Left ventricle myocardium inferior (tissue), 1 donor: ENCODE measurements at regions not wholly inside any gene's neighbourhood (a gene's known extent, or its start where the extent isn't known, plus 50 kb on each side); places are given as distances from the start of the nearest gene placed in this dataset.

Source experiments
- DNase-seq: peaks from one replicate; pipeline ENCODE4 v3.0.0-alpha.2; 2020
- H3K27ac ChIP-seq: fragments of 200-600 bp; replicated peaks from 2 replicates; pipeline ENCODE4 v1.8.0; 2021
- H3K27me3 ChIP-seq: fragments of 200-600 bp; 2 replicates; pipeline ENCODE4 v1.8.0; 2021; ENCODE audit warnings: low read depth
- H3K36me3 ChIP-seq: fragments of 200-600 bp; 2 replicates; pipeline ENCODE4 v1.8.0; 2021
- H3K4me1 ChIP-seq: fragments of 200-600 bp; 2 replicates; pipeline ENCODE4 v1.8.0; 2021
- H3K4me3 ChIP-seq: fragments of 200-600 bp; 2 replicates; pipeline ENCODE4 v1.8.0; 2021; ENCODE audit warnings: mild to moderate bottlenecking, moderate library complexity
- H3K9me3 ChIP-seq: fragments of 200-600 bp; replicated peaks from 2 replicates; pipeline ENCODE4 v1.8.0; 2021
- CTCF ChIP-seq: fragments of 200-600 bp; IDR thresholded peaks from 2 replicates; pipeline ENCODE4 v1.8.0; 2021; ENCODE audit warnings: antibody characterized with exemption, mild to moderate bottlenecking, borderline replicate concordance
- intact Hi-C: fragments of 100-400 bp; cut with micrococcal nuclease; formaldehyde crosslinking; loops from one replicate; pipeline ENCODE4 v1.11.0; 2022
- donor health status: DM: no; HTN: yes; CAD: no; lungs with severe emphysema.

- H3K36me3 ChIP-seq: no peaks in the 10 kb centered on the region
- no peak for TF ChIP-seq CTCF
- H3K27ac ChIP-seq: no peak overlapping the region
- intact Hi-C loops: no loop called here
- no peaks in the 10 kb centered on the region for H3K27me3 ChIP-seq
- H3K9me3 ChIP-seq: no peaks in the 10 kb centered on the region
- no peak overlapping the region for H3K4me3 ChIP-seq
- DNase-seq: no peak
- no peaks in the 10 kb centered on the region for H3K4me1 ChIP-seq
Measured at GRCh38 chr10:28776519-28776918, 99.2 kb downstream of the BAMBI start.

DNA sequence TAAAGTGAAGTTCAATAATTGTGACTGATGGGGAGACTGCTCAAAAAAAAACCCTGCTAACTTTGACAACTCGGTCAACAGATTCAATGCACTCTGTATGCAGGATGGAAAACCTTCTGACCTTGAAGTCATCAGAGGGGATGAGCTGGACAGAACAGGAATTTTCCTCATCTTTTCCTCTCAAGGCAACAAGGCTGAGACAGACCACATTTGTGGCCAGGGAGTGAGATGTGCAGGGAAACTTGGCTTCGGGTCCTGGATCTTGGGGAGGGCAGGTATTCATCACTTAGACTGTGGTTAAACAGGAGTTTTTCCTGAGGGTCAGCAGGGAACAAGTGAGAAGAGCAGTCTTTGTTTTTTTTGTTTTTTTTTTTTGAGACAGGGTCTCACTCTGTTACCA, 100.6 kb downstream of the BAMBI start:
- intact Hi-C loops: no loop called here
- H3K4me1 ChIP-seq: no peaks in the 10 kb centered on the region
- no peaks in the 10 kb centered on the region for H3K36me3 ChIP-seq
- H3K27me3 ChIP-seq: no peaks in the 10 kb centered on the region
- no peaks in the 10 kb centered on the region for H3K9me3 ChIP-seq
- H3K27ac ChIP-seq: no peak overlapping the region
- no peak overlapping the region for H3K4me3 ChIP-seq
- TF ChIP-seq CTCF: no peak
- DNase-seq: no peak

- Histone ChIP-seq H3K9me3 (no peaks in the 10 kb centered on the region), H3K36me3 (no peaks in the 10 kb centered on the region), H3K27ac (no peak overlapping the region), H3K4me3 (no peak overlapping the region), H3K27me3 (no peaks in the 10 kb centered on the region), H3K4me1 (no peaks in the 10 kb centered on the region)
- DNase-seq: no peak
- intact Hi-C loops: no loop called here
- no peak for TF ChIP-seq CTCF
Measured at GRCh38 chr10:28778524-28778923, 101.2 kb downstream of the BAMBI start.

DNA sequence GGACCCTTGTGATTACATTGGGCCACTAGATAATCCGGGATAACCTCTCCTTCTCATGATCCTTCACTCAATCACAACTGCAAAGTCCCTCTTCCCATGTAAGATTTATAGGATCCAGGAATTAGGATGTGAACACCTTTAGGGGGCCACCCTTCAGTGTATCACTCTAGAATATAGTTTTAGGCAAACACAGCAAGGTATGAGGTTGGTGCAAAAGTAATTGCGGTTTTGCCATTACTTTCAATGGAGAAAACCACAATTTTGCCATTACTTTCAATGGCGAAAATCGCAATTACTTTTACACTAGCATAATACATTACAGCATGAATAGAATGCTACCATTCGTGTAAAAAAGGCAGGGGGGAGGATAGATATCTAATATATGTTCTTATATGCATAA, 104.0 kb downstream of the BAMBI start:
- DNase-seq: no peak
- no peaks in the 10 kb centered on the region for H3K4me1 ChIP-seq
- no peak for TF ChIP-seq CTCF
- H3K27me3 ChIP-seq: peaks cover 3% of the 10 kb centered on the region
- H3K9me3 ChIP-seq: no peaks in the 10 kb centered on the region
- H3K36me3 ChIP-seq: no peaks in the 10 kb centered on the region
- no peak overlapping the region for H3K4me3 ChIP-seq
- intact Hi-C loops: no loop called here
- H3K27ac ChIP-seq: no peak overlapping the region

- Histone ChIP-seq H3K36me3 (no peaks in the 10 kb centered on the region), H3K4me1 (no peaks in the 10 kb centered on the region), H3K27ac (no peak overlapping the region), H3K4me3 (no peak overlapping the region), H3K27me3 (peaks cover 14% of the 10 kb centered on the region), H3K9me3 (no peaks in the 10 kb centered on the region)
- intact Hi-C loops: no loop called here
- DNase-seq: no peak
- TF ChIP-seq CTCF: no peak
Measured at GRCh38 chr10:28783087-28783486, 105.8 kb downstream of the BAMBI start.

DNA sequence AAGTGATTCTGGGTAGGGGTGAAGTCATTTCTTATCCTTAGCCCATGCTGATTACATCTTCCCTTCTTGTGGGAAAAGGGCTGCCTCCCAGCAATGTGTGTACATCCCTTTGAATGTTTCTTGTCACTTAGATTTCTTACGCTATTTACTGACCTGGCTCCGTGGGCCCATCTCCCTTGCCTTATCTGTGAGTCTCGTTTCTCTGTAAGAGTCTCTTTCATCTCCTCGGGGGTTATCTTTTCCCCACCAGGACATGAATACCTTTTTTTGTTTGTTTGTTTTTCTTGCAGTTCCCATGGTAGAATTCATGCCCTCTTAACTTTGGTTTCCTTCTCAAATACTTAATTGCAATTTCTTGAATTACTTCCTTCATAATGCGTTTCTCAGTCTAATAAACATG, 107.7 kb downstream of the BAMBI start:
- peaks cover 14% of the 10 kb centered on the region for H3K27me3 ChIP-seq
- DNase-seq: no peak
- no peak overlapping the region for H3K4me3 ChIP-seq
- intact Hi-C loops: no loop called here
- no peaks in the 10 kb centered on the region for H3K36me3 ChIP-seq
- no peak overlapping the region for H3K27ac ChIP-seq
- no peaks in the 10 kb centered on the region for H3K9me3 ChIP-seq
- TF ChIP-seq CTCF: no peak
- no peaks in the 10 kb centered on the region for H3K4me1 ChIP-seq
